ENCODE measurements at regions not wholly inside any gene's neighbourhood (a gene's known extent, or its start where the extent isn't known, plus 50 kb on each side); places are given as distances from the start of the nearest gene placed in this dataset.

DNA sequence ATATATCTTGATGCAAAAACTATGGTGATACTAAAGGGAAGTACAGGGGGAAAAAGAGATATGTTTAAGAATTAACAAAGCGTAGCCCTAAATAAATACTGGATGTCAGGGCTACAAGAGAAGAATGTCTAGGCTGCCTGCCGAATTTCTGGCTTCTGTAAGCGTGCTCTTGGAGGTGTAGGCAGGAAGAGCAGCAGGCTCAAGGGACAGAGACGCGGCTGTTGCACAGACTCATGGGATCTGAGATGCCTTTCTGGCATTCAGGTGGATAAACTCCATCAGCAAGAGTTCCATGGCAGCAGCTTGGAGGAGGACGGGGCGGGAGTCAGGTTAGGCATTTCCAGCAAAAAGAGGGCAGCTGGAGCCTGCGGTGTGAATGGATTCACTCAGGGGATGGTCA, 123.2 kb upstream of the TWIST2 start:
- intact Hi-C loops (cut with DNase I), result loop anchor here (5.0 kb wide), 2 partner anchors 58 to 82 kb away; no protein-coding TSS in a partner anchor
- Histone ChIP-seq H3K4me3 (no peak overlapping the region), H3K27ac (replicated peaks in 1 of 4) (peak overlapping the region; percentile 91 to 96 (median 95)), H3K27me3 (no peaks in the 10 kb centered on the region), H3K4me1 (peaks cover 28 to 64% (median 58%) of the 10 kb centered on the region in 4 donors), H3K36me3 (no peaks in the 10 kb centered on the region), H3K9me3 (no peaks in the 10 kb centered on the region)
- 38% methylated on average over 8 of the region's 8 CpGs for WGBS
- DNase-seq (ENCODE audit: extremely low spot score), result peak; percentile 82
- TF ChIP-seq EP300 (IDR thresholded peaks at IDR 0.05) (no peak), POLR2AphosphoS5 (IDR thresholded peaks at IDR 0.05) (peak; percentile 69 to 73), POLR2A (IDR thresholded peaks at IDR 0.05; ENCODE audit: low read depth) (no peak)
- TF ChIP-seq, protein P1, sequence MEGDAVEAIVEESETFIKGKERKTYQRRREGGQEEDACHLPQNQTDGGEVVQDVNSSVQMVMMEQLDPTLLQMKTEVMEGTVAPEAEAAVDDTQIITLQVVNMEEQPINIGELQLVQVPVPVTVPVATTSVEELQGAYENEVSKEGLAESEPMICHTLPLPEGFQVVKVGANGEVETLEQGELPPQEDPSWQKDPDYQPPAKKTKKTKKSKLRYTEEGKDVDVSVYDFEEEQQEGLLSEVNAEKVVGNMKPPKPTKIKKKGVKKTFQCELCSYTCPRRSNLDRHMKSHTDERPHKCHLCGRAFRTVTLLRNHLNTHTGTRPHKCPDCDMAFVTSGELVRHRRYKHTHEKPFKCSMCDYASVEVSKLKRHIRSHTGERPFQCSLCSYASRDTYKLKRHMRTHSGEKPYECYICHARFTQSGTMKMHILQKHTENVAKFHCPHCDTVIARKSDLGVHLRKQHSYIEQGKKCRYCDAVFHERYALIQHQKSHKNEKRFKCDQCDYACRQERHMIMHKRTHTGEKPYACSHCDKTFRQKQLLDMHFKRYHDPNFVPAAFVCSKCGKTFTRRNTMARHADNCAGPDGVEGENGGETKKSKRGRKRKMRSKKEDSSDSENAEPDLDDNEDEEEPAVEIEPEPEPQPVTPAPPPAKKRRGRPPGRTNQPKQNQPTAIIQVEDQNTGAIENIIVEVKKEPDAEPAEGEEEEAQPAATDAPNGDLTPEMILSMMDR (IDR thresholded peaks at IDR 0.05), result no peak

GRCh38 chr2:238725298-238725697, 122.6 kb upstream of the TWIST2 start:
- intact Hi-C loops (cut with DNase I), result loop anchor here (5.0 kb wide), 1 partner anchor 57 kb away; no protein-coding TSS in a partner anchor

GRCh38 chr2:238726670-238727584, 121.0 kb upstream of the TWIST2 start:
- WGBS, result 68% methylated on average over 15 of the region's 17 CpGs
- no peaks in the 10 kb centered on the region for H3K9me3 ChIP-seq
- TF ChIP-seq, protein P1 (IDR thresholded peaks at IDR 0.05), result no peak
- TF ChIP-seq POLR2A (IDR thresholded peaks at IDR 0.05; ENCODE audit: low read depth), result no peak
- no peak for TF ChIP-seq EP300 (IDR thresholded peaks at IDR 0.05)
- no peak for TF ChIP-seq POLR2AphosphoS5 (IDR thresholded peaks at IDR 0.05)
- peak; percentile 90 for DNase-seq (ENCODE audit: extremely low spot score)
- peak overlapping the region; percentile 91 to 96 (median 95) for H3K27ac ChIP-seq (replicated peaks in 1 of 4)
- intact Hi-C loops (cut with DNase I), result loop anchor here (5.0 kb wide), 1 partner anchor 55 kb away; no protein-coding TSS in a partner anchor
- H3K4me3 ChIP-seq, result no peak overlapping the region
- no peaks in the 10 kb centered on the region for H3K36me3 ChIP-seq
- peaks cover 28 to 71% (median 68%) of the 10 kb centered on the region in 4 donors for H3K4me1 ChIP-seq
- no peaks in the 10 kb centered on the region for H3K27me3 ChIP-seq

More at GRCh38 chr2:238725298-238725697, 122.6 kb upstream of the TWIST2 start:
- WGBS, result 92% methylated on average over 4 of the region's 4 CpGs
- Histone ChIP-seq H3K27me3 (no peaks in the 10 kb centered on the region), H3K4me3 (no peak overlapping the region), H3K9me3 (no peaks in the 10 kb centered on the region), H3K36me3 (no peaks in the 10 kb centered on the region), H3K4me1 (peaks cover 28 to 67% (median 62%) of the 10 kb centered on the region in 4 donors), H3K27ac (replicated peaks in 1 of 4) (peak overlapping the region; percentile 91 to 96 (median 95))
- TF ChIP-seq, protein P1 (IDR thresholded peaks at IDR 0.05), result no peak
- TF ChIP-seq POLR2A (IDR thresholded peaks at IDR 0.05; ENCODE audit: low read depth), result no peak
- TF ChIP-seq EP300 (IDR thresholded peaks at IDR 0.05), result no peak
- no peak for TF ChIP-seq POLR2AphosphoS5 (IDR thresholded peaks at IDR 0.05)
- DNase-seq (ENCODE audit: extremely low spot score), result peak; percentile 83

DNA sequence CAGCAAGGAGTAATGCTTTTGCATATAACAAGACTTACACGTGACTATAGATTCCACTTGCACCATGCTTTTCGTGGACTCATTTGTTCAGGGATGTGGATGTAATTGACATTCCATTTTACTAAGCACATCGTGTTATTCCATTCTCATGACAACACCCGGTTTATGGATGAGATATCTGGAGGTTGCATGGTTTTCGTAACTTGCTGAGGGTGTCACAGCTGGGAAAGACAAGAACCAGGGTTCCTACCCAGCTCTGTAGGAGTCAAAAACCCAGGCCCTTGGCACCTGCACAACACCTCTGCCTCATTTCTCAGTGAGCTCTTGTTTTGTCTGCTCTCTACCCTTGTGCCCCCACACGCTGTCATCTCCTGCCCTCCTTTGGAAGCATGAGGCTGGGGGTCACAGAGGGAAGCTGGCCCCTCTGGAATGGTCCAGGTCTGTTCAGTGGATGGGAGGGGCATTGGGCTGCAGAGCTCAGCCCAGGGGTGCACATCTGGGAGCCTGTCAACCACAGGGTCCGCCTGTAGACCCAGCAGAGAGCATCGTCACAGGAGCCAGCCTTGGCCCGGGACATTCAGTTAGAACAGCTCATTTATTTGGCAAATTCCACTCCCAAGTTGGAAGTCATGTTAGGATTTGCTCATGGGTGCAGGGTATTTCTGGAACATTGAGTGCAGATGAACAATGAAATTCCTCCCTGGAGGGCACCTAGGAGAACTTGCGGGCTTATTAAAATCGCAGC, 120.1 kb upstream of the TWIST2 start:
- TF ChIP-seq, protein P1 (IDR thresholded peaks at IDR 0.05), result peak in 1 of 3 experiments; percentile 3
- peak; percentile 74 to 91 for TF ChIP-seq POLR2AphosphoS5 (IDR thresholded peaks at IDR 0.05)
- TF ChIP-seq EP300 (IDR thresholded peaks at IDR 0.05), result peak; percentile 97
- no peak for TF ChIP-seq POLR2A (IDR thresholded peaks at IDR 0.05; ENCODE audit: low read depth)
- Histone ChIP-seq H3K9me3 (no peaks in the 10 kb centered on the region), H3K27me3 (no peaks in the 10 kb centered on the region), H3K4me1 (peaks cover 28 to 71% (median 68%) of the 10 kb centered on the region in 4 donors), H3K4me3 (peak overlapping the region in 2 of 4 donors; percentile 8 to 44), H3K36me3 (no peaks in the 10 kb centered on the region), H3K27ac (replicated peaks in 1 of 4) (peak overlapping the region; percentile 91 to 96 (median 95))
- DNase-seq (ENCODE audit: extremely low spot score), result peak; percentile 94
- intact Hi-C loops (cut with DNase I), result loop anchor here (2.0 to 5.0 kb wide), 2 partner anchors 55 to 131 kb away; no protein-coding TSS in a partner anchor
- WGBS, result 33% methylated on average over 10 of the region's 11 CpGs

Measured in esophagus muscularis mucosa (tissue), 4 donors.